ENCODE measurements at regions not wholly inside any gene's neighbourhood (a gene's known extent, or its start where the extent isn't known, plus 50 kb on each side); places are given as distances from the start of the nearest gene placed in this dataset.
"Not testable (repeated sequence)": the region's sequence is repeated elsewhere in the genome, so short reads cannot be mapped to it uniquely, and the experiment has no call there.

- no peak for DNase-seq
Measured at GRCh38 chr4:130699004-130699403, 1603.1 kb downstream of the C4orf33 start.

GRCh38 chr4:130703211-130703935 is 1607.4 kb downstream of the C4orf33 start:
- no peak for DNase-seq

GRCh38 chr4:130705023-130705422 is 1609.1 kb downstream of the C4orf33 start:
- no peak for DNase-seq

- no peak for DNase-seq
Measured at GRCh38 chr4:130712038-130712437, 1616.1 kb downstream of the C4orf33 start.

GRCh38 chr4:130714006-130714405 is 1618.1 kb downstream of the C4orf33 start:
- DNase-seq: no peak

GRCh38 chr4:130722361-130722760 is 1626.4 kb downstream of the C4orf33 start:
- DNase-seq: no peak

- no peak for DNase-seq
Measured at GRCh38 chr4:130736436-130737185, 1640.7 kb downstream of the C4orf33 start.

GRCh38 chr4:130738233-130738632 is 1642.3 kb downstream of the C4orf33 start:
- DNase-seq: no peak

- no peak for DNase-seq
Measured at GRCh38 chr4:130747842-130748241, 1651.9 kb downstream of the C4orf33 start.

GRCh38 chr4:130753926-130754325 is 1658.0 kb downstream of the C4orf33 start:
- DNase-seq: no peak

GRCh38 chr4:130760246-130760645 is 1664.3 kb downstream of the C4orf33 start:
- DNase-seq: no peak

GRCh38 chr4:130767384-130767783 is 1671.4 kb downstream of the C4orf33 start:
- DNase-seq: not testable (repeated sequence)

GRCh38 chr4:130772966-130773365 is 1677.0 kb downstream of the C4orf33 start:
- DNase-seq: not testable (repeated sequence)

- DNase-seq: no peak
Measured at GRCh38 chr4:130808492-130808891, 1712.5 kb downstream of the C4orf33 start.

- DNase-seq: no peak
Measured at GRCh38 chr4:130812117-130812765, 1716.3 kb downstream of the C4orf33 start.

GRCh38 chr4:130814896-130815295 is 1718.9 kb downstream of the C4orf33 start:
- DNase-seq: no peak

- DNase-seq: no peak
Measured at GRCh38 chr4:130820448-130820847, 1724.5 kb downstream of the C4orf33 start.

GRCh38 chr4:130825284-130825683 is 1729.3 kb downstream of the C4orf33 start:
- DNase-seq: no peak

- DNase-seq: no peak
Measured at GRCh38 chr4:130850019-130850524, 1754.1 kb downstream of the C4orf33 start.

- no peak for DNase-seq
Measured at GRCh38 chr4:130851107-130851506, 1755.2 kb downstream of the C4orf33 start.

GRCh38 chr4:130851932-130852331 is 1756.0 kb downstream of the C4orf33 start:
- no peak for DNase-seq

GRCh38 chr4:130855533-130855932 is 1759.6 kb downstream of the C4orf33 start:
- DNase-seq: no peak

- no peak for DNase-seq
Measured at GRCh38 chr4:130859991-130860390, 1764.0 kb downstream of the C4orf33 start.

- DNase-seq: no peak
Measured at GRCh38 chr4:130896920-130897319, 1801.0 kb downstream of the C4orf33 start.
